GM18519 (cell line): ENCODE measurements at regions not wholly inside any gene's neighbourhood (a gene's known extent, or its start where the extent isn't known, plus 50 kb on each side); places are given as distances from the start of the nearest gene placed in this dataset.
"Not testable (repeated sequence)": the region's sequence is repeated elsewhere in the genome, so short reads cannot be mapped to it uniquely, and the experiment has no call there.

Source experiments
- ATAC-seq: cut with Tn5 transposase; IDR thresholded peaks from one replicate; pipeline ENCODE4 v1.9.1; 2021; ENCODE audit warnings: mild to moderate bottlenecking, moderate library complexity; ENCODE audit not compliant: unreplicated experiment, low FRiP score

DNA sequence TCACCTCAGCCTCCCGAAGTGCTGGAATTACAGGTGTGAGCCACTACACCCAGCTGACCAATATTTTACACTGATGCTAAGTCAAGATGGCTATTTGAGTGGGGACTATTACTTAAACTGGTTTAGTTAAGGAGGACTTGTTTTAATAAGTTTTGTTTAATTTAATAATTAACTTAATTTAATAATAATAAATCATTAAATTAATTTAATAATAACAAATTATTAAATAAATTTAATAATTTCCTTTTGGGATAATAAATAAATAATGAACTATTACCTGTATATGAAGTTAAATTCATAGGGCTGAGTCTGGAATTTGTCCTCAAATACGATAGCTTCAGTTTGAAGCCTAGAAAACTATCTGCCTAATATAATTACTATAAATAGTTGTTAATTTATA lies 665.1 kb upstream of the COX7C start:
- no peak for ATAC-seq

DNA sequence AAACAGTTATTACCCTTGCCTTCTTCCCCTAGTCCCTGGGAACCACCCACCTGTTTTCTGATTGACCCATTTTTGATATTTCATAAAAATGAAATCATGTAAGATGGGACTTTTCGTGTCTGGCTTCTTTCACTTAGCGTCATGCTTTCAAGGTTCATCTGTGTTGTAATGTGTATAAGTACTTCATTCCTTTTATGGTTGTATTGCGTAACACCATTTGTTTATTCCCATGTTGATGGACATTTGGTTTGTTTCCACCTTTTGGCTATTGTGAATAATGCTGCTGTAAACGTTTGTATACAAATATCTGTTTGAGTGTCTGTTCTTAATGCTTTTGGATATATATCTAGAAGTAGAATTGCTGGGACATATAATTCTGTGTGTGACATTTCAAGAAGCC lies 650.1 kb upstream of the COX7C start:
- no peak for ATAC-seq

DNA sequence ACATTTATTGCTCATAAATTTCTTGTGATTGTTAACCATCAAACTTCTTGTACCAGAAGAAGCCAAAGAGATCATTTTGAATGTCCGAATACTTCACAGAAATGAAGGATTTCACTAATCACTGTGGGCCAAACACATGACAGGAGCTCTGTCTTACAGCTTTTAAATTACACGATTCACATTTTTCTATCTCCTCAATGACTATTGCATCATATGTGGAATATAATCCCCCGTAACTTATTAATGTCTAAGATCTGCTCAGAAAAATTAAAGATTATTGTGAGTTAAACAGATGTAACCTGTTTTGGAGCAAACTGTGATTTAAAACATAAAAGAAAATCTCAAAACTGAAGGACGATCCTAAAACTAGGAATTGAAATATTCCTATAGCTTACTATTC lies 645.2 kb upstream of the COX7C start:
- ATAC-seq, result no peak

DNA sequence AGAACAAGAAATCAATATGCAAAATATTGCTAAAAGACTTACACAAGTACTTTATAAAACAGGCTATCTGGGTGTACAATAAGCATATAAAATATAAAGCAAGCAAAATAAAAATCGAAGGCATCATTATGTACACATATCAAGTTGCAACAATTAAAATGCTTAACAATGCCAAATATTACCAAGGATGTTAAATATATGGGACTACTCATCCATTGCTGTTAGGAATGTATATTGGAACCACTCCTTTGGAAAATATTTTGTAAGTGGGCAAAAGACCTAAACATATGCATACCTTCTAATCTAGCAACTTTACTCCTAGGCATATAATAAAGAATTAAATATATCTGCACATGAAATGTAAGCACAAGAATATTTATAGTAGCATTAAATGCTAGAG lies 632.6 kb upstream of the COX7C start:
- no peak for ATAC-seq

DNA sequence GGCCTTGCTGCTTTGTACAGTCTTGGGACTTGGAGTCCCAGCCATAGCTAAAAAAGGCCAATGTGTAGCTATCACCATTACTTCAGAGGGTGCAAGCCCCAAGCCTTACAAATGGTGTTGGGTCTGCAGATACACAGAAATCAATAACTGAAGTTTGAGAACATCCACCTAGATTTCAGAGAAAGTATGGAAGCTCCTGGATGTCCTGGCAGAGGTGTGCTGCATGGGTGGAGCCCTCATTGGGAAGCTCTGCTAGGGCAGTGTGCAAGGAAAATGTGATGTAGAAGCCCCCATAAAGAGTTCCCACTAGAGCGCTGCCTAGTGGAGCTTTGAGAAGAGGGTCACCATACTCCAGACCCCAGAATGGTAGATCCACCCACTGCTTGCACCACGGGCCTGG lies 626.7 kb upstream of the COX7C start:
- ATAC-seq, result no peak

DNA sequence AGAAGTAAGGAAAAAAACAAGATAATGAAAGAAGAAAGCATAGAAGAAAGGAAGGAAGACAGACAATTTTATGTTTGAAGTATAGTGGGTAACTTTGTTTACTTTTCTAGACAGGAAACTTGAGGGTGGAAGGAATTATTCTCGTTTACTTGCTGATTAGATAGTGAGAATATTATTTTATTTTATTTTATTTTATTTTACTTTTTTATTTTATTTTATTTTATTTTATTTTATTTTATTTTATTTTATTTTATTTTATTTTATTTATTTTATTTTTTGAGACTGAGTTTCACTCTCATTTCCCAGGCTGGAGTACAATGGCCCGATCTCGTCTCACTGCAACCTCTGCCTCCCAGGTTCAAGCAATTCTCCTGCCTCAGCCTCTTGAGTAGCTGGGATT lies 623.1 kb upstream of the COX7C start:
- ATAC-seq, result not testable (repeated sequence)

DNA sequence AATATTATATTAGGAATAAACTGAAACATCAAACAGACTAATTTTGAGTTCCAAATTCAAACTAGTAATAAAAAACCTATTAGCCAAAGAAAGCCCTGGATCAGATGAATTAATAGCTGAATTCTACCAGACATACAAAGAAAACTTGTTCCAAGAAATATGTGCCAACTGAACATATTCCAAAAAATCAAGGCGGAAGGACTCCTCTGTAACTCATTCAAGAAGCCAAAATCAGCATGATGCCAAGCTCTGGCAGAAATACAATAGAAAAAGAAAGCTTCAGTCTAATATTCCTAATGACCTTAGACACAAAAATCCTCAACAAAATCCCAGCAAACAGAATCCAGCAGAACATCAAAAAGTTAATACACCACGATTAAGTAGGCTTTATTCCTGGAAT lies 619.1 kb upstream of the COX7C start:
- no peak for ATAC-seq

DNA sequence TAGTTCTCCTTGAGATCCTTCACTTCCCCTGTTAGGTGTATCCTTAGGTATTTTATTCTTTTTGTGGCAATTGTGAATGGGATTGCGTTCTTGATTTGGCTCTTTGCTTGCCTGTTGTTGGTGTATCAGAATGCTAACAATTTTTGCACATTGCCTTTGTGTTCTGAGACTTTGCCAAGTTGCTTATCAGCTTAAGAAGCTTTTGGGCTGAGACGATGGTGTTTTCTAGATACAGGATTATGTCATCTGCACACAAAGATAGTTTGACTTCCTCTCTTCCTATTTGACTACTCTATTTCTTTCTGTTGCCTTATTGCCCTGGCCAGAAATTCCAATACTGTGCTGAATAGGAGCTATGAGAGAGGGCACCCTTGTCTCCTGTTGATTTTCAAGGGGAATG lies 609.4 kb upstream of the COX7C start:
- ATAC-seq, result no peak

DNA sequence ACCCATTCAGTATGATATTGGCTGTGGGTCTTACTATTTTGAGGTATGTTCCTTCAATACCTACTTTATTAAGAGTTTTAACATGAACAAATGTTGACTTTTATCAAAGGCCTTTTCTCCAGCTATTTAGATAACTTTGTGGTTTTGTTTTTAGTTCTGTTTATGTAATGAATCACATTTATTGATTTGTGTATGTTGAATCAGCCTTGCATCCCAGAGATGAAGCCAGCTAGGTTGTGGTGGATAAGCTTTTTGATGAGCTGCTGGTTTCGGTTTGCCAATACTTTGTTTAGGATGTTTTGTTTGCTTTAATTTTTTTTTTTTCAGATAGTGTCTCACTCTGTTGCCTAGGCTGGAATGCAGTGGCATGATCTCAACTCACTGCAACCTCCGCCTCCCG lies 609.0 kb upstream of the COX7C start:
- no peak for ATAC-seq

DNA sequence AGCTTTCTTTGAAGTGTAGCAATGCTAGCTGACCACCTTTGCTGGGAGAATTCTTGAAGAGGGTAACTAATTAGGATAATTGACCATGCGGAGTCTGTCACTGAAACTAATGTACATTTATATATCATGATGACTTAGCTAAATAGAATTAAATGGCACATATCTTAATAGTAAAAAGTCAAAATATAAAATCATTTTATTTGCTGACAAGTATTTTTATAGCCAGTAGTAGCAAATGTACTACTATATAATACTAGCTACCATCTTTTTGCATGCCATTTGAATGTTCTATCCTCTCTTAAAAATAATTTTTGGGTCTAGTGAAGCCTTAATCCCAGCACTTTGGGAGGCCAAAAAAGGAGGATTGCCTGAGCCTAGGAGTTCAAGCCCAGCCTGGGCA lies 605.8 kb upstream of the COX7C start:
- no peak for ATAC-seq

DNA sequence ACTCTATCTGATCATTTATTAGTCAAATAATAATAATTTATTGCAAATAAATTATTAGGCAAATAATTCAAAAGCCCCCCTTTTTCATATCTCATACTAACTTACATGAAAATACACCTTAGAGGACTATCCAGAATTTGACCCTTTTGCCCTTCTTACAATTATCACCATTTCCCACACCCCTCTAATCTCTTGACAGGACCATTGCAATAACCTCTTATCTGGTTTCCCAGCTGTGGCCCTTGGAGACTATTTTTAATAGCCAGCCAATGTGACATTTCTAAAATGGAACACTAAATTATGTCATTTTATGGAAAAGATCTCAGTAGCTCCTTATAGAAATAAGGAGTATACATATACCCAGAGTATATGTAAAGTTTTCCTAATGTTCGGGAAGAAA lies 588.4 kb upstream of the COX7C start:
- no peak for ATAC-seq

DNA sequence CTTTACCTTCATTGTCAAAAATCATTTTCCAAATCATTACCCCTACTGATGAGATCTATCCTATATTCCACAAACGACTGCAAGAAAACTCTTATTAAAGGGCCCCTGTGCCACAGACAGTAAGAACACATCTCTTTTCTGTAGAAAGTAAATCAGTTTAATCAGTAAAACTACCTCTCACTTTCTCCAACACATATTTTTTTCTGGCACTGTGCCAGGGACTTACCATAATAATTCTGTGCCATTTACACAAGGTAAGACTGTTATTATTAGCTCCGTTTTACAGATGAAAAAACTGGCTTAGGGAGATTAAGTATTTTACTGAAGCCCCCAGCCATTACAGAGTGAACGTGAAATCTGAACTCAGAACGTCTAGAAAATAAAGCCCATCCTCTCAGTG lies 587.0 kb upstream of the COX7C start:
- no peak for ATAC-seq

DNA sequence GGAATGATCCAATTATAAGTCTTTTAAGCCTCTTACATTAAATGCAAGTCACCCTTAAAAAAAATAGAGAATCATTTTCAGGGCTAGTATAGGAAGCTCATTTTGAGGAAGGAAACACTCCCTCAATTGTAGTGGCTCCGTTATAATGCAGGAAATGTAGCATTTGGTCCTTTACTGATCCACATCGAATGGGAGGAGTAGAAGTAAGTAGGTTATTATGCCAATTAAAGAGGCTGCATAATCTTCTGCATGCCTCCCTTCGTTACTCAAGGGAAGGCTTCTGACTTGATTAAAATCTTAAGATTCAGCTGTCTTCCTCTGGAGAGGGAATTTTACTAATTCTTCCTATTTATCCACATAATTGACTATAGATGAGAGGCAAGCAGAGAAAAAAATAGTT lies 579.2 kb upstream of the COX7C start:
- no peak for ATAC-seq

DNA sequence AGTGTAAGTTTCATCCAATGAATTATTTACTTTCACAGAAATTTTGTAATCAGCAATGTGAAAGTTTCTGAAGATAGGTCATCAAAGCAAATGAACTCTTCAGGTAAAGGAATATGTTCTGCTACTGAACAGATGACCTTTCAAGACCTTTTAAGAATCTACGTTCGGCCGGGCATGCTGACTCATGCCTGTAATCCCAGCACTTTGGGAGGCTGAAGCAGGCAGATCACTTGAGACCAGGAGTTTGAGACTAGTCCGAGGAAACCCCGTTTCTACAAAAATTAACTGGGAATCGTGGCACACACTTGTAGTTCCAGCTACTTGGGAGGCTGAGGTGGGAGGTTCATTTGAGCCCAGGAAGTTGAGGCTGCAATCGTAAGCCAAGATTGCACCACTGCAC lies 578.4 kb upstream of the COX7C start:
- ATAC-seq, result no peak

DNA sequence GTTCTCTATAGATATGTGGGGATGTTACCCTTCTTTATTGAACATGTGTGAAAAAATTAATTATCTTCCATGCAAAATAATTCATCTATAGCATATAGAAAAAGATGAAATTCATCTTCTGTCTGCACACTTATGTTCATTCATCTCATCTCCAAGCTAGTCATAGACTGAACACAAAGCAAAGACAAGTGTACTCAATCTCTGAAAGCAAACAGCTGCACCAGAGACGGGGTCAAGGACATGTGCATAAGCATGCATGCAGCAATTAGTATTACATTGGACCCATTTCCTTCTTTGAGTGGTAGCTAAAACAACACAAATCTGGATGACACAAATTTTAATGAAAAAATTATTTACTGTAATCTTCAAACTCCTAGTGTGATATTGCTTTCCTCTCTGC lies 547.0 kb upstream of the COX7C start:
- no peak for ATAC-seq

DNA sequence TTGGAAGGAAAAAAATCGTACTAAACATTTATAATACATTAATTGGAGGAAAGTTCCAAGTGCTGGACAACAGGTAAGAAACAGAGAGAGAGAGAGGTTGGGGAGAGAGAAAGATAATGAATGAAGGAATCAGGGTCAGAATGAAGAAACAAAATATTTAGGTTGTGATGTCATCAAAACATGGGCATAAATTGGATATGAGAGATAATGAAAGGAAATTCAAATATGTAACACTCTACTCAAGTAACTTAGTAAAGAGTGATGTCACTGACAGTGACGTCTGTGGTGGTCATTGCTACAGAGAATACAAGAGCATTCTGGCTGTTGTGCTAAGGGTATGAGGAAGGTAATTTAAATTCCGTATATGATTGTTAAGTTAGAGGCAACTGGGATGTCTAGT lies 543.4 kb upstream of the COX7C start:
- ATAC-seq, result no peak

DNA sequence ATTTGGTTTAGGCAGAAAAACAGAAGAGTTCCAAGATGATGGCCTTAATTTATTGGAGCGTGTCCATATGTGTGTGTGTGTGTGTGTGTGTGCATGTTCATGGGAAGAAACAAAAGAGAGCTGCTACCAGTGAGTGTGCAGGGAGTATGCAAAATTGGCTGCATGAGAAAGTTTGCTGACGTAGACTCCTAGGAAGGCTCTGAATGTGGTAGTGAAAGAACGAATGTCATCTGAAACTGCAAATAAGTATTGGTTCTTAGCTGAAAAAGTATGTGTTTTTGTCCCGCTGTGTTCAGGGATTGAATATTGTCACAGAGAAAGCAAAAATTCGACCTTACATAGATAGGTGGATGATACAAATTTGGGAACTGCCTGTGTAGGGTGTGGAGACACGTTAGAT lies 542.6 kb upstream of the COX7C start:
- no peak for ATAC-seq

DNA sequence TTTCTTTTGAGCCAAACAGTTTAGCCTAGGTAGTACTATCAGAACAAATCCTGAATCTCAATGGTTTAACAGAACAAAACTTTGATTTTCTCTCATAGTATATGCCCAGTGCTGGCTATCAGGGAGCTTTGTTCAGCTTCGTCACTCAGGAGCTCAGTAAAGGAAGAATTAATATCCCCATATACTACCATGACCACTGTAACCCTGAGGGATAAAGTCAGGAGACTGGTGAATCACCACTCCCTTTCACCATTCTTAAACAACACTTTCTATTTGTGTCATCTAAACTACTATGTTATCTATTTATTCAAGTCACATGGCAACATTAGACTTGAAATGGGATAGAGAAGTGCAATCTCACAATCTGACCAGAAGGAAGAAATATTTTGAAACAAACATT lies 522.6 kb upstream of the COX7C start:
- no peak for ATAC-seq

DNA sequence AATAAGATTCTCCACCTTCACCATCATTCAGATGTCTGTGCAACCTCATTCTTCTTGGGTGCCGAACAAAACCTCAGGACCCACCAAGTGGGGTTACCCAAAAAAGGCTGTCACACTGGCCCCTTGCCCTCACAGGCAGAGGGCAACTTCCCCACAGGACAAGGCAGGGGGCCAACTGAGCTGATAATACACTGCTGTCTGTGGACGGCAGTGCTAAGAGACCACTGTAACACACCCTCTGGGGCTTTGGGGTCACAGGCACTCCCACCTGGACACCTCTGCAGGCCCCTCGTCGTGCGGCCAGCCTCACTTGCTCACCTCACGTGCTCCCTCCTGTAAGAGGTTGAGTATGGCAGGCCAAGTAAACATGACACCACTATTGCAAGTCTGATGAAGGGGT lies 515.8 kb upstream of the COX7C start:
- no peak for ATAC-seq

DNA sequence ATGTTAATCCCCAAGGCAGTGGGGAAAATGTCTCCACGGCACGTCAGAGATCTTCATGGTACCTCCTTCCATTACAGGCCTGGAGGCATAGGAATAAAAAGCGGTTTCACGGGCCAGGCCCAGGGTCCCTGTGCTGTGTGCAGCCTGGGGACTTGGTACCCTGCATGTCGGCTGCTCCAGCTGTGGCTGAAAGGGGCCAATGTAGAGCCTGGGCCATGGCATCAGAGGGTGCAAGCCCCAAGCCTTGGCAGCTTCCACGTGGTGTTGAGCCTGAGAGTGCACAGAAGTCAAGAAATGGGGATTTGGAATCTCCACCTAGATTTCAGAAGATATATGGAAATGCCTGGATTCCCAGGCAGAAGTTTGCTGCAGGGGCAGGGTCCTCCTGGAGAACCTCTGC lies 508.9 kb upstream of the COX7C start:
- ATAC-seq, result no peak

DNA sequence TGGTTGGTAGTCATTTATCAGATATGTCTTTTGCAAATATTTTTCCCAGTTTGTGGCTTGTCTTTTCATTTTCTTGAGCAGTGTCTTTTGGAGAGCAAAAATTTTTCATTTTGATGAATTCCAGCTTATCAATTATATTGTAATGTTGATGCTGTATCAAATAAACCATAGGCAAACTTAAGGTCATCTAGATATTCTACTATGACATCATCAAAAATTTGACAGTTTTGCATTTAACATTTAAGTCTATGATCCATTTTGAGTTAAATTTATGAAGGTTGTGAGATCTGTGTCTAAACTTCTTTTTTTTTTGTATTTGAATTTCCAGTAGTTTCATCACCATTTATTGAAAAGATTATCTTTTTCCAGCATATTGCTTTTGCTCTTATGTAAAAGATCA lies 505.5 kb upstream of the COX7C start:
- ATAC-seq, result no peak

DNA sequence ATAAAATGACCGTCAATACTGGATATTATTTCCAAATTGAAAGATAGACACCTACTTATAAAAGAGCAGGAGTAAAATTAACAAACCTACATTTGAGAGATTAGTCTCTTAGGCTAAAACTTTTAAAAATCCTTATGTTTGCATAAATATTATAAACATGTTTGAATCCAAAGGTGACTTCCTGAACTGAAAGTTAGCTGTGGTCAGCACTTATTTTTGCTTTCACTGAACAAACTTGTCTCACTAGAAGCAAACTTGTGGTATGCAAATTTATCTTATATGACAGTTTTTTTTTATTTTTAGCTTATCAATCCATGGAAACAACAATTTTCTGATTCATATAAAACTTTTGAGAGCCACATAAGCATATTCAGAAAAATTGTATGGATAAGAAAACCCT lies 502.6 kb upstream of the COX7C start:
- no peak for ATAC-seq

DNA sequence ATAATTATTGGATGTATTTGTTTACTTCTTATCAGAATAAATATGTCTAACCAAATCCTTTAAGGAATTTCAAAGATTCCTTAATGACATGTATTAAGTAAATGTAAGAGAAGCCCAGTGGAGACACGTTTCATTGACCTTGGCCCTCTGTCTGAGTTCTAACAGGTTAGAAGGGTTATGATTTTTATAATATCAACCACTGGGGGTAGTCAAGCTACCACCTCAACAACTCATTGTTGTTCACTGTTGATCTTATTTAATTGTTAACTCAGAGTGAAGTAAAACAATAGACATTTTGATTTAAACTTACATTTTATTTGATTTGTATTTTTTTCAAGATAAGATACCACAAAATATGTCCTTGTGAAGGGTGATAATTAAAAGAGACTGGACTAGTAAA lies 499.2 kb upstream of the COX7C start:
- peak; percentile 72 for ATAC-seq

DNA sequence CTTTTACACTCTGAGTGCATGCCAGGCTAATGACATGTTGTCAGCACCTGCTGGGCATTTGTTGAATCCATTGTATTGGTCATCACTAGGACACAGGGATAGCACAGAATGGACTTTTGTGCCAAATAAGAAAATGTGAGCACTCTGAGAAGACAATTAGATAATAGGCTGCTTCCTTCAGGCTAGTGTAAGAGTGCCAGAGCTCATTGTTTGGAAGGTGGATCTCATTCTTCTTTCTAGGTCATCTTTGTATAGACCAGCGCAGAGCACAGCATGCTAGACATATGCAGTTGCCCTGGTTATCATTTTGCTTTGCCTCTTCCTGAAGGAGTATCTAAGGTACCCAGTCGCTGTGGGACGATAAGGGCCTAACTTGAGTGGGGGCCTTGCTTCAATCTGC lies 493.4 kb upstream of the COX7C start:
- ATAC-seq, result no peak
